Right lobe of liver (tissue), 4 donors: ENCODE measurements at regions not wholly inside any gene's neighbourhood (a gene's known extent, or its start where the extent isn't known, plus 50 kb on each side); places are given as distances from the start of the nearest gene placed in this dataset.

Source experiments
- CTCF ChIP-seq, 4 donors: fragments of 200-600 bp in 3 of 4; fragments of 450-650 bp in 1 of 4; IDR thresholded peaks; one replicate each; pipeline versions ENCODE4 v1.5.1 to v1.8.0; 2016 to 2022; ENCODE audit warnings: antibody characterized with exemption in 4 of 4, mild to moderate bottlenecking in 2 of 4
- POLR2A ChIP-seq: fragments of 450-650 bp; IDR thresholded peaks from one replicate; pipeline ENCODE4 v1.6.1; 2017; ENCODE audit warnings: antibody characterized with exemption, mild to moderate bottlenecking
- donor health status: DM: no; HTN: no; CAD: no.
- donor health status: DM: no; HTN: no; CAD: no.
- donor health status: DM: no; HTN: yes; CAD: no.

GRCh38 chr15:87420017-87420416 is 836.5 kb downstream of the NTRK3 start:
- TF ChIP-seq CTCF (IDR thresholded peaks at IDR 0.05) (no peak), POLR2A (no peak)
